ENCODE measurements at regions not wholly inside any gene's neighbourhood (a gene's known extent, or its start where the extent isn't known, plus 50 kb on each side); places are given as distances from the start of the nearest gene placed in this dataset.

DNA sequence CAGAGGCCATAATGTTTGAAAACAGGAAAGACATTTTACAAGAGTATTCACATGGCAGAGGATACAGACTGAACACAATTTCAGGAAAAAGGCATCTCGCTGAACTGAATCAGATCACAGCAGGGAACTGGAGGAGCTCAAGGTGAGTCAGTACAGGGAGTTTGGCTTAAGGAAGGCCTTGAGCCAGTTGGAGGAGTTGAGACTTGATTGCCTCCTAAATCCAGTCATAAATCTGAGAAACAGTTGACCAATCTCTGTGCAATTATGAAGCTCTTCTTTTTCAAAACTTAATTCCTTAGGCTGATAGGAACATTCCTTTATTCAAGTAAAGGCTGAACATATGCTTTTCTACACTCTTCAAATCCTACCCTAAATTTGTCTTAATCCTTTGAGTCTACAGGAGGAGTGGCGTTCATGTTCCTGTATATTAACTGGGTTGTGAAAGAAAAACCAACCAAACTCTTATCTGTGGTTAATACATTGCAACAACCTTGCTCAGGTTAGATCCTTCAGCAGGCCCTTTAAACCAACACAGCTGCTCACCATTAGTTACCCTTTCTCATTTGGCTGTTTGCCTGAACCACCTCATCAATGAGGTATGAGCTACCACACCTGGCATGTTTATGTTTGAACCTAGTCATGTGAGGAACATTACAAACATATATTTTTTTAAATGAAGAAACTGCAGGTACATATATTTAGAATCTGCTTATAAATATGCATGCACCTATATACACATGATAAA, 404.1 kb upstream of the ATP11B start:
- in situ Hi-C loops (cut with MboI; ENCODE audit: low sequenced_read_pairs, unreplicated experiment) = no loop called here
- DNase-seq (ENCODE audit: low spot score) = no peak

DNA sequence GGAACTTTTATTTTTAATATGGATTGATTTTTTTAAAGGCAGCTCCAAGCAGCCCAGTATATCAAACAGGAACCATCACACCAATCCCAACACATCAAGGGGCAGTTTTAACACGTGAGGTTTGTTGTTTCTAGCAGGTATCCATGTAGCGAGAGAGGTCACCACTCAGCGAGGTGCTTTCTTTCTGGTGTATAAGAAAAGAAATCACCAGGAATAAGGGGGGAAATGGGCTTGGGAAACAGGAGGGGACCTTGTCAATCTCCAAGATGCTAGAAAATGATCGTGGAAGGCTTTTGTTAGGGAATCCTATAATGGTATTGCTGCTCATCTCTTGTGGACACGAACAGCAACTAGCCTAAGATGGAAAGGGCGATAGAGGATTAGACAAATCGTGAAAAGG, 402.9 kb upstream of the ATP11B start:
- in situ Hi-C loops (cut with MboI; ENCODE audit: low sequenced_read_pairs, unreplicated experiment) = no loop called here
- DNase-seq (ENCODE audit: low spot score) = no peak
- TF ChIP-seq, protein P1, sequence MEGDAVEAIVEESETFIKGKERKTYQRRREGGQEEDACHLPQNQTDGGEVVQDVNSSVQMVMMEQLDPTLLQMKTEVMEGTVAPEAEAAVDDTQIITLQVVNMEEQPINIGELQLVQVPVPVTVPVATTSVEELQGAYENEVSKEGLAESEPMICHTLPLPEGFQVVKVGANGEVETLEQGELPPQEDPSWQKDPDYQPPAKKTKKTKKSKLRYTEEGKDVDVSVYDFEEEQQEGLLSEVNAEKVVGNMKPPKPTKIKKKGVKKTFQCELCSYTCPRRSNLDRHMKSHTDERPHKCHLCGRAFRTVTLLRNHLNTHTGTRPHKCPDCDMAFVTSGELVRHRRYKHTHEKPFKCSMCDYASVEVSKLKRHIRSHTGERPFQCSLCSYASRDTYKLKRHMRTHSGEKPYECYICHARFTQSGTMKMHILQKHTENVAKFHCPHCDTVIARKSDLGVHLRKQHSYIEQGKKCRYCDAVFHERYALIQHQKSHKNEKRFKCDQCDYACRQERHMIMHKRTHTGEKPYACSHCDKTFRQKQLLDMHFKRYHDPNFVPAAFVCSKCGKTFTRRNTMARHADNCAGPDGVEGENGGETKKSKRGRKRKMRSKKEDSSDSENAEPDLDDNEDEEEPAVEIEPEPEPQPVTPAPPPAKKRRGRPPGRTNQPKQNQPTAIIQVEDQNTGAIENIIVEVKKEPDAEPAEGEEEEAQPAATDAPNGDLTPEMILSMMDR (IDR thresholded peaks at IDR 0.05; ENCODE audit: borderline replicate concordance, control extremely low read depth, extremely low read depth, insufficient read depth, missing control alignments) = no peak

More for the DNA sequence above, 404.1 kb upstream of the ATP11B start:
- TF ChIP-seq, protein P1 (IDR thresholded peaks at IDR 0.05; ENCODE audit: borderline replicate concordance, control extremely low read depth, extremely low read depth, insufficient read depth, missing control alignments) = no peak

DNA sequence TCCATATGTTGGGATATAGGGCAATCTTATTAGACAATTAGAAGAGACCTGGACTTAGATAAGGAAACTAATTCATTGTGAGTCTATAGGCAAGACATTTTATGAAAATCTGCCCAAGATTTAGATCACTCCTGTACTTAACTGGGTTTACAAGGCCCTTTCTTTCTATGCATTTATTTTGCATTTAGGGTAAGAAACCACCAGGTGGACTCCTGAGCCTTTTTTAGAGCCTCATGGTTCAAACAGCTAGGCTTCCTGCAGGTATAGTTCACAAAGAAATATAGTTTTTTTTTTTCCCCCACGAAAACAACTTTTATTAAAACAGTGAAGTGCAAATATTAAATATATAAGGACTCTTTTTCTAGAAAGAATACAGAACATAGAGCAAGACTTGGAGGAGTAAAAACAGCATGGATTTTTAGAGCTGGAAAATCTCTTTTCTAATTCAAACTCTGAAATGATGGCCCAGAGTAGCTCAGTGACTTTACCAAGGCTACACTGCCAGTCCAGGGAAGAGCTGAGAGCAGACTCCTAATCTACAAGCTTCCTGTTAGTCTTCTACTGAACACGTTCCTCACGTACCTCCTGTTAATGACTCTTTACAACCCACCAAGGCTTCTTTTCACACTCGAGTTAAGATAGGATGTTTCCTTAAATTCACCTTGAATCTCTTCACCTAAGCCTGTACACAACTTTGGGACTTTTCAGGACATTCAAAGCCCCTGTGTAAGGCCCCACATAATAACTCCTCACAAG, 400.9 kb upstream of the ATP11B start:
- TF ChIP-seq, protein P1 (IDR thresholded peaks at IDR 0.05; ENCODE audit: borderline replicate concordance, control extremely low read depth, extremely low read depth, insufficient read depth, missing control alignments) = no peak
- in situ Hi-C loops (cut with MboI; ENCODE audit: low sequenced_read_pairs, unreplicated experiment) = no loop called here
- DNase-seq (ENCODE audit: low spot score) = no peak

DNA sequence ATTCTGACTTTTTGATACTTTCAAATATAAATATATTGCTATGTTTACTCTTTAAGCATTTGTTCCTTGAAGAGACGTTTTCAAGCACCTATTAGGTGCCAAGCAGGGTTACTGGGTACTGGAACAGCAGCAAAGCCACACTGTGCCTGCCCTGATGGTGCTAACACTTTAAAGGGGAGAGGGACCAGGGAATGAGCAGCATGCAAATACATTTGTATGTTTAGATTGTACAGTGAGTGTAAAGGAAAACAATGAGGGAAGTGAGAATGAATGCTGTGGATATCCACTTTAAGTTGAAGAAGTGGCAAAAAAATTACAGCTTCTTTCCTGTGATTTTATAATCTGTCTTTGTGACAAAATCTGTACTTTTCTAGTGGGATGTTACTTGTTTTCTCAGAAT, 400.2 kb upstream of the ATP11B start:
- no peak for DNase-seq (ENCODE audit: low spot score)
- in situ Hi-C loops (cut with MboI; ENCODE audit: low sequenced_read_pairs, unreplicated experiment) = no loop called here
- TF ChIP-seq, protein P1 (IDR thresholded peaks at IDR 0.05; ENCODE audit: borderline replicate concordance, control extremely low read depth, extremely low read depth, insufficient read depth, missing control alignments) = no peak

DNA sequence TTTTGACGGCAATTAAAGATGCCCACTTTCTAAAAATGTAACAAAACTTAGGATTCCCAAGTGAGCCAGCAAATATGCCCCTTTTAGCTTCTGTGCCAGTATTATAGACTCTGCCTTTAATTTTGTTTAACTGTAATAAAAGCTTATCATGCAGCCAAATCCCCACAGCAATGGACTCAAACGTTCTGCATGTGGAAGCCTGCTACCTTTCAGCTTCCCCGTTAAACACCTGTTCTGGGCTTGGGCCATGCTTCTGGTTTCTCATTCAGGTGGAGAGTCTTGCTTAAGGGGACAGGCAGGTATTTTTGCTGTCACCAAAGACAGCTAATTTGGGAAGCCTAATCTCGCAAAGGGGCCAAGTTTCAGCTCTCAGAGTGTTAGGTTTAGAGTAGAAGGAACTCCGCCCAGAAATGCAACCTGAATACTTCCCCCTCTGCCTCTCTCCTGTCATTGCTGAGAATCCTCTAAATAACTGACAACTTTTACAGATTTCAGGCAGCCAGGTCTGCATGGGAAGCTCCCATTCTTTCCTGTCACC, 399.4 kb upstream of the ATP11B start:
- TF ChIP-seq, protein P1 (IDR thresholded peaks at IDR 0.05; ENCODE audit: borderline replicate concordance, control extremely low read depth, extremely low read depth, insufficient read depth, missing control alignments) = no peak
- no peak for DNase-seq (ENCODE audit: low spot score)
- in situ Hi-C loops (cut with MboI; ENCODE audit: low sequenced_read_pairs, unreplicated experiment) = no loop called here

DNA sequence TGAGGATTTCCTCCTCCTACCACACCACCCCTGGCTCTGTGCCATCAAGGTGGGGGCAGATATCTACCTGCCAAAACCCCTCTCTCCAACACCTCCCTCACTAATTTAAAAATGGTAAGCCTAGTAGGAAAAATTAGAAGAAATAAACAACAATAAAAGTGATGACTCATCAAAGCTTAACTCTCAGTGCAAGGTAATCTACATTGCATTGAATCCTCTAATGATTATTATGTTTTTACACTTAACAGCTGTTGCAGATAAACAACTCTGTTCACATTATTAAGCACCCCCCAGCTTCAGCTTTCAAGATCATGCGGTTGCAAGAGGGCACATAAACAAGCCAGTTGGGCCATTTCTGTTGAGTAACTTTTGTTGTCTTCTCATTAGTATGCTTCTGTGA, 396.1 kb upstream of the ATP11B start:
- in situ Hi-C loops (cut with MboI; ENCODE audit: low sequenced_read_pairs, unreplicated experiment) = no loop called here
- no peak for DNase-seq (ENCODE audit: low spot score)
- TF ChIP-seq, protein P1 (IDR thresholded peaks at IDR 0.05; ENCODE audit: borderline replicate concordance, control extremely low read depth, extremely low read depth, insufficient read depth, missing control alignments) = no peak
